Loucy (cell line): ENCODE measurements at regions not wholly inside any gene's neighbourhood (a gene's known extent, or its start where the extent isn't known, plus 50 kb on each side); places are given as distances from the start of the nearest gene placed in this dataset.

Experiments
- H2AFZ ChIP-seq: fragments of 200-600 bp; sonication (generic); 2 replicates; pipeline ENCODE4 v1.6.0; 2016; ENCODE audit warnings: antibody characterized with exemption, mild to moderate bottlenecking, low read length, moderate library complexity
- H3F3A ChIP-seq: fragments of 200-600 bp; 2 replicates; pipeline ENCODE4 v1.6.0; 2016; ENCODE audit warnings: antibody characterized with exemption, low read depth, mild to moderate bottlenecking
- H3K27me3 ChIP-seq: fragments of 200-600 bp; sonication (generic); 2 replicates; pipeline ENCODE4 v1.6.1; 2014; ENCODE audit warnings: low read length, mild to moderate bottlenecking; ENCODE audit not compliant: insufficient read depth, poor library complexity, severe bottlenecking
- H3K36me3 ChIP-seq: fragments of 200-600 bp; sonication (generic); 2 replicates; pipeline ENCODE4 v1.6.1; 2016; ENCODE audit warnings: low read length; ENCODE audit not compliant: insufficient read depth
- H3K4me1 ChIP-seq: fragments of 200-600 bp; sonication (generic); 2 replicates; pipeline ENCODE4 v1.5.1; 2014; ENCODE audit warnings: low read length, mild to moderate bottlenecking; ENCODE audit not compliant: insufficient read depth, poor library complexity, severe bottlenecking
- H3K4me2 ChIP-seq: fragments of 200-600 bp; sonication (generic); 2 replicates; pipeline ENCODE4 v1.6.0; 2014; ENCODE audit warnings: antibody characterized with exemption, low read length, low read depth, mild to moderate bottlenecking; ENCODE audit not compliant: poor library complexity, severe bottlenecking
- H3K4me3 ChIP-seq: fragments of 200-600 bp; sonication (generic); 2 replicates; pipeline ENCODE4 v1.5.1; 2014; ENCODE audit warnings: low read length, mild to moderate bottlenecking, mixed read lengths; ENCODE audit not compliant: poor library complexity, severe bottlenecking
- H3K79me2 ChIP-seq: fragments of 200-600 bp; sonication (generic); 2 replicates; pipeline ENCODE4 v1.6.1; 2014; ENCODE audit warnings: low read length; ENCODE audit not compliant: insufficient read depth
- H3K9ac ChIP-seq: fragments of 200-600 bp; sonication (generic); 2 replicates; pipeline ENCODE4 v1.6.0; 2014; ENCODE audit warnings: mild to moderate bottlenecking, low read depth, low read length, moderate library complexity; ENCODE audit not compliant: poor library complexity, severe bottlenecking
- H3K9me2 ChIP-seq: fragments of 200-600 bp; sonication (generic); replicated peaks from 2 replicates; pipeline ENCODE4 v1.6.1; 2016; ENCODE audit warnings: low read depth, low read length, mixed read lengths
- H3K9me3 ChIP-seq: fragments of 200-600 bp; sonication (generic); 2 replicates; pipeline ENCODE4 v1.6.1; 2014; ENCODE audit warnings: mild to moderate bottlenecking, antibody characterized with exemption, low read length, low read depth; ENCODE audit not compliant: insufficient read depth
- H4K20me1 ChIP-seq: fragments of 200-600 bp; sonication (generic); 2 replicates; pipeline ENCODE4 v1.6.0; 2014; ENCODE audit warnings: antibody characterized with exemption, low read length, mild to moderate bottlenecking; ENCODE audit not compliant: insufficient read depth, poor library complexity, severe bottlenecking
- EZH2phosphoT487 ChIP-seq: fragments of 200-600 bp; IDR thresholded peaks from 2 replicates; pipeline ENCODE4 v1.6.1; 2018; ENCODE audit warnings: antibody characterized with exemption, mild to moderate bottlenecking, moderate library complexity, borderline replicate concordance
- TF ChIP-seq, protein P1 (sequence below): fragments of 200-600 bp; sonication (generic); conservative IDR thresholded peaks from 2 replicates; pipeline ENCODE4 v1.5.1; 2014; ENCODE audit warnings: mild to moderate bottlenecking, antibody characterized with exemption, low read length

DNA sequence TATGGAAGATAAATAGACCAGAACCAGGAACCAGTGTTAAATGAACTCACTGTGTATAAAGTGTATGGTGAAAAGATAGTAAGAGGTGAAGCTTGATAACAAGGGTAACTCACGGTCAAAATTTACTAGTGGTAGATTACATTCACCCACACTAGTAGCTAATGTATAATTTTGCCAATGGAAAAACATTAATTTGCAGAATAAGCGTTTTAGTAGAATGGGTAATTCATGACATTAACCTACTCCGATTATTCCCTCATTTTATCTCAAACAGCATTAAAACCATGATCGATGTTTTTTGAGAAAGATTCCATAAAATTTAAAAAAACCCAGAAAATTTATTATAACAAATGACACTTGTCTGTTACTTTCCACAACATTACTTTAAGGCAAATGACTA is 57.7 kb upstream of the PPP1R3A start:
- TF ChIP-seq EZH2phosphoT487: no peak
- TF ChIP-seq, protein P1, sequence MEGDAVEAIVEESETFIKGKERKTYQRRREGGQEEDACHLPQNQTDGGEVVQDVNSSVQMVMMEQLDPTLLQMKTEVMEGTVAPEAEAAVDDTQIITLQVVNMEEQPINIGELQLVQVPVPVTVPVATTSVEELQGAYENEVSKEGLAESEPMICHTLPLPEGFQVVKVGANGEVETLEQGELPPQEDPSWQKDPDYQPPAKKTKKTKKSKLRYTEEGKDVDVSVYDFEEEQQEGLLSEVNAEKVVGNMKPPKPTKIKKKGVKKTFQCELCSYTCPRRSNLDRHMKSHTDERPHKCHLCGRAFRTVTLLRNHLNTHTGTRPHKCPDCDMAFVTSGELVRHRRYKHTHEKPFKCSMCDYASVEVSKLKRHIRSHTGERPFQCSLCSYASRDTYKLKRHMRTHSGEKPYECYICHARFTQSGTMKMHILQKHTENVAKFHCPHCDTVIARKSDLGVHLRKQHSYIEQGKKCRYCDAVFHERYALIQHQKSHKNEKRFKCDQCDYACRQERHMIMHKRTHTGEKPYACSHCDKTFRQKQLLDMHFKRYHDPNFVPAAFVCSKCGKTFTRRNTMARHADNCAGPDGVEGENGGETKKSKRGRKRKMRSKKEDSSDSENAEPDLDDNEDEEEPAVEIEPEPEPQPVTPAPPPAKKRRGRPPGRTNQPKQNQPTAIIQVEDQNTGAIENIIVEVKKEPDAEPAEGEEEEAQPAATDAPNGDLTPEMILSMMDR: no peak
- no peak overlapping the region for H2AFZ ChIP-seq
- H3K4me3 ChIP-seq: no peak overlapping the region
- H4K20me1 ChIP-seq: no peaks in the 10 kb centered on the region
- H3K27me3 ChIP-seq: no peaks in the 10 kb centered on the region
- H3K9ac ChIP-seq: no peak overlapping the region
- H3K4me1 ChIP-seq: no peaks in the 10 kb centered on the region
- H3F3A ChIP-seq: no peaks in the 10 kb centered on the region
- H3K9me3 ChIP-seq: no peaks in the 10 kb centered on the region
- no peaks in the 10 kb centered on the region for H3K79me2 ChIP-seq
- no peaks in the 10 kb centered on the region for H3K9me2 ChIP-seq
- H3K36me3 ChIP-seq: no peaks in the 10 kb centered on the region
- no peak overlapping the region for H3K4me2 ChIP-seq

- Histone ChIP-seq H3K36me3 (no peaks in the 10 kb centered on the region), H3K27me3 (no peaks in the 10 kb centered on the region), H3K4me2 (no peak overlapping the region), H3K9me2 (no peaks in the 10 kb centered on the region), H3K79me2 (no peaks in the 10 kb centered on the region), H3F3A (no peaks in the 10 kb centered on the region), H2AFZ (no peak overlapping the region), H3K9ac (no peak overlapping the region), H3K4me3 (no peak overlapping the region), H3K4me1 (no peaks in the 10 kb centered on the region), H4K20me1 (no peaks in the 10 kb centered on the region), H3K9me3 (no peaks in the 10 kb centered on the region)
- TF ChIP-seq EZH2phosphoT487: no peak
- TF ChIP-seq, protein P1: no peak
Observed at GRCh38 chr7:113968713-113969112, 49.9 kb upstream of the PPP1R3A start.
